K562 (cell line): ENCODE measurements at regions not wholly inside any gene's neighbourhood (a gene's known extent, or its start where the extent isn't known, plus 50 kb on each side); places are given as distances from the start of the nearest gene placed in this dataset.

Source experiments
- ATAC-seq: fragments of 200-7000 bp; cut with Tn5 transposase; 3 replicates; pipeline ENCODE4 v1.9.1; 2020; ENCODE audit warnings: moderate library complexity
- BruUV-seq: library from RNA; stranded (reverse); fragments of 400-500 nt; replicated peaks from 2 replicates; lab custom pipeline; 2021; lab: Mats Ljungman, UMichigan
- CTCF ChIA-PET: fragments of 300-600 bp; formaldehyde crosslinking; extraction: SDS; loops from one replicate; lab custom pipeline; 2021; ENCODE audit warnings: low intra/inter-chr PET ratio; lab: Yijun Ruan, JAX
- POLR2A ChIA-PET: fragments of 300-600, 350-650 bp; sonication (Branson Sonifier 250); formaldehyde crosslinking; extraction: SDS; loops from one replicate; lab custom pipeline; 2021; ENCODE audit warnings: antibody characterized with exemption, inconsistent platforms; lab: Yijun Ruan, JAX
- DNase-seq, 4 experiments: peaks; one replicate each; pipeline versions ENCODE4 v3.0.0 to v3.0.0-alpha.2; 2011 to 2018; ENCODE audit warnings: low spot score in 3 of 4, mixed read lengths in 3 of 4; ENCODE audit errors: extremely low read depth in 1 of 4
- FAIRE-seq: peaks from 2 replicates; lab custom pipeline; 2011; peaks lifted over from hg19 to GRCh38; lab: Jason Lieb, UNC
- H2AFZ ChIP-seq: 2 replicates; pipeline ENCODE4 v1.6.0; 2011; ENCODE audit warnings: low read depth, low read length, control low read depth, inconsistent platforms
- H3K27ac ChIP-seq: fragments of 200-600 bp; 3 replicates; pipeline ENCODE4 v1.8.0; 2011; ENCODE audit warnings: low read depth, mild to moderate bottlenecking, control low read depth, inconsistent platforms, low read length, moderate library complexity, mixed read lengths; ENCODE audit errors: extremely low read depth
- H3K27me3 ChIP-seq, 2 experiments: fragments of 300-600 bp in 1 of 2; 2 replicates in 1 of 2; 3 replicates in 1 of 2; pipeline versions ENCODE4 v1.6.0 to v1.8.0; 2011; ENCODE audit warnings: inconsistent platforms in 2 of 2, low read length in 2 of 2, mild to moderate bottlenecking in 1 of 2, mixed read lengths in 1 of 2, moderate library complexity in 1 of 2; ENCODE audit not compliant: control insufficient read depth in 2 of 2, insufficient read depth in 2 of 2
- H3K36me3 ChIP-seq: fragments of 300-600 bp; 3 replicates; pipeline ENCODE4 v1.8.0; 2011; ENCODE audit warnings: mild to moderate bottlenecking, low read length, inconsistent platforms; ENCODE audit not compliant: control insufficient read depth, insufficient read depth
- H3K4me1 ChIP-seq, 2 experiments: fragments of 200-600 bp in 1 of 2; replicated peaks in 1 of 2; 2 replicates in 1 of 2; 3 replicates in 1 of 2; pipeline versions ENCODE4 v1.5.1 to v1.8.0; 2011; ENCODE audit warnings: inconsistent platforms in 2 of 2, low read length in 2 of 2, mild to moderate bottlenecking in 1 of 2, mixed read lengths in 1 of 2, moderate library complexity in 1 of 2; ENCODE audit not compliant: control insufficient read depth in 2 of 2, insufficient read depth in 2 of 2
- H3K4me2 ChIP-seq: 2 replicates; pipeline ENCODE4 v1.6.1; 2011; ENCODE audit warnings: low read length, control low read depth, inconsistent platforms, mixed read lengths; ENCODE audit not compliant: insufficient read depth
- H3K4me3 ChIP-seq: fragments of 200-600 bp; sonication (generic), shearing (Covaris generic); 2 replicates; pipeline ENCODE4 v1.5.1; 2016; ENCODE audit warnings: control low read depth, inconsistent platforms
- H3K79me2 ChIP-seq: fragments of 200-600 bp; 3 replicates; pipeline ENCODE4 v1.8.0; 2011; ENCODE audit warnings: low read length, inconsistent platforms; ENCODE audit not compliant: control insufficient read depth, insufficient read depth
- H3K9ac ChIP-seq, 2 experiments: 2 replicates each; pipeline versions ENCODE4 v1.6.0 to v1.6.1; 2011; ENCODE audit warnings: low read depth in 2 of 2, low read length in 2 of 2, control low read depth in 1 of 2, inconsistent platforms in 1 of 2, mild to moderate bottlenecking in 1 of 2, mixed read lengths in 1 of 2; ENCODE audit not compliant: insufficient read depth in 1 of 2
- H3K9me1 ChIP-seq: one replicate; pipeline ENCODE4 v1.6.0; 2011; ENCODE audit warnings: inconsistent platforms, mild to moderate bottlenecking, low read length, moderate library complexity; ENCODE audit not compliant: control insufficient read depth, insufficient read depth
- H3K9me3 ChIP-seq: replicated peaks from 2 replicates; pipeline ENCODE4 v1.5.1; 2011; ENCODE audit warnings: low read depth, low read length, inconsistent platforms; ENCODE audit not compliant: control insufficient read depth, insufficient read depth
- H4K20me1 ChIP-seq: replicated peaks from 2 replicates; pipeline ENCODE4 v1.6.1; 2011; ENCODE audit warnings: low read length, inconsistent platforms, mixed read lengths; ENCODE audit not compliant: control insufficient read depth, insufficient read depth
- ZNF165 ChIP-seq: fragments of 250-450 bp; sonication (Bioruptor Pico); IDR thresholded peaks from 2 replicates; pipeline ENCODE4 v1.4.0; 2020; ENCODE audit warnings: borderline replicate concordance
- ZNF175 ChIP-seq: fragments of 200-800 bp; sonication (Bioruptor generic); IDR thresholded peaks from 2 replicates; pipeline ENCODE4 v1.6.1; 2016; ENCODE audit warnings: low read depth, mild to moderate bottlenecking, missing genetic modification characterization, missing compliant biosample characterization
- WGBS: fragments of 100-300 bp; shearing (Covaris generic); methylation state at CpG from one replicate; pipeline ENCODE4 v1.1.6; 2016; ENCODE audit warnings: low coverage, mixed read lengths; ENCODE audit not compliant: insufficient coverage; ENCODE audit errors: missing lambda C conversion rate; 5-methylcytosine and 5-hydroxymethylcytosine counted together
- in situ Hi-C: fragments of 300-500 bp; cut with MboI; formaldehyde crosslinking; loops from 4 replicates; pipeline ENCODE4 v1.15.0; 2018; ENCODE audit warnings: inconsistent platforms, mixed read lengths
- intact Hi-C: fragments of 100-400 bp; cut with micrococcal nuclease; formaldehyde crosslinking; loops from 2 replicates; pipeline ENCODE4 v1.14.2; 2022
- TF ChIP-seq, protein P1 (sequence below): sonication (generic); formaldehyde crosslinking; IDR thresholded peaks from 2 replicates; pipeline ENCODE4 v1.8.0; 2023; ENCODE audit warnings: mild to moderate bottlenecking, missing genetic modification reagents
- TF ChIP-seq, protein P2 (sequence below), 2 experiments: fragments of 450-650 bp in 1 of 2; IDR thresholded peaks; 2 replicates each; pipeline ENCODE4 v1.6.1; 2011 to 2017; ENCODE audit warnings: low read depth in 2 of 2, antibody characterized with exemption in 1 of 2, borderline replicate concordance in 1 of 2, low read length in 1 of 2, mild to moderate bottlenecking in 1 of 2, mixed read lengths in 1 of 2; ENCODE audit not compliant: control insufficient read depth in 1 of 2
- TF ChIP-seq, protein P3 (sequence below): fragments of 450-650 bp; IDR thresholded peaks from 2 replicates; pipeline ENCODE4 v1.6.1; 2016

DNA sequence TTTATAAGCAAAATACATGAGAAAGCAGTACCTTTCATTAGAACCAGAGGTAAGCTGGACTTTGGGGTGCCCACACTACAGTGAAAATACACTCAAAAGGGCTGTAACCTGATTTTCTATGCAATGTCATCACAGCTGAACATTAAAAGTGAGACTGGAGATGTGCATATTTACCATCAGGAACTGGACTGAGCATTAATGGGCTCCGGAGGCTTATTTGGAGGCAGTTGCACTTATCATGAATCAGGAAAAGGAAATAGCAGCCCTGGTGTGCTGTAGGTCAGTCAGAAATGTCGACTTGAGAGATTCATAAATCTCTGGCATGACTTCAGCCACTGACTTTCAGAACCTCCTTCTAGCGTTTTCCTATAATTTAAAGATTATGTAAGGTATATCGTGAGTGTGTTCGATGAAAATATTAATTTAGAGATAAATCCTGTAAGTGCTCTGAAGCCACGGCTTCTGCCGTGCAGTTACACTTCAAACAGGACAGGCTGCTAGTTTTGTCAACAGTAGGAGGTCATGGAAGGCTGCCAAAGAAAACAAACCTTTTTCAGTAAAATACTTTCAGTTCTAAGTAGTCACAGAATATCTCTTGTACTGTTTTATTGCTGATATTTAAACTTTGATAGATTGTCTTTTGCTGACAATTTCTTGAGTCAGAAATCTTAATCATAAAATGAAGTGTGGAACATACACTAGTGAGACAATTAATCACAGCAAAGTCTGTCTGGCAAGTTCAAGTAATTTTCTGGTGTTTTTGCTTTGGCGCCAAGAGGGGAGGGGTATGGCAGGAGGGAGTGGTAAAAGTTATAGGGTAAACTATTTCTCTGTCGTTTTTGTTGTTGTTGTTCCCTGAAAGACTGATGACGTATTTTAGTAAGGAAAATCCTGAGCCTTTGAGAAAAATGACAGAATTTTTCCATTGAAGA lies 939.7 kb downstream of the NR2F1-AS1 start (continued):
- TF ChIP-seq, protein P1, sequence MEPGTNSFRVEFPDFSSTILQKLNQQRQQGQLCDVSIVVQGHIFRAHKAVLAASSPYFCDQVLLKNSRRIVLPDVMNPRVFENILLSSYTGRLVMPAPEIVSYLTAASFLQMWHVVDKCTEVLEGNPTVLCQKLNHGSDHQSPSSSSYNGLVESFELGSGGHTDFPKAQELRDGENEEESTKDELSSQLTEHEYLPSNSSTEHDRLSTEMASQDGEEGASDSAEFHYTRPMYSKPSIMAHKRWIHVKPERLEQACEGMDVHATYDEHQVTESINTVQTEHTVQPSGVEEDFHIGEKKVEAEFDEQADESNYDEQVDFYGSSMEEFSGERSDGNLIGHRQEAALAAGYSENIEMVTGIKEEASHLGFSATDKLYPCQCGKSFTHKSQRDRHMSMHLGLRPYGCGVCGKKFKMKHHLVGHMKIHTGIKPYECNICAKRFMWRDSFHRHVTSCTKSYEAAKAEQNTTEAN (CRISPR knock-in tag), result no peak
- no peak for TF ChIP-seq ZNF175
- TF ChIP-seq, protein P2, sequence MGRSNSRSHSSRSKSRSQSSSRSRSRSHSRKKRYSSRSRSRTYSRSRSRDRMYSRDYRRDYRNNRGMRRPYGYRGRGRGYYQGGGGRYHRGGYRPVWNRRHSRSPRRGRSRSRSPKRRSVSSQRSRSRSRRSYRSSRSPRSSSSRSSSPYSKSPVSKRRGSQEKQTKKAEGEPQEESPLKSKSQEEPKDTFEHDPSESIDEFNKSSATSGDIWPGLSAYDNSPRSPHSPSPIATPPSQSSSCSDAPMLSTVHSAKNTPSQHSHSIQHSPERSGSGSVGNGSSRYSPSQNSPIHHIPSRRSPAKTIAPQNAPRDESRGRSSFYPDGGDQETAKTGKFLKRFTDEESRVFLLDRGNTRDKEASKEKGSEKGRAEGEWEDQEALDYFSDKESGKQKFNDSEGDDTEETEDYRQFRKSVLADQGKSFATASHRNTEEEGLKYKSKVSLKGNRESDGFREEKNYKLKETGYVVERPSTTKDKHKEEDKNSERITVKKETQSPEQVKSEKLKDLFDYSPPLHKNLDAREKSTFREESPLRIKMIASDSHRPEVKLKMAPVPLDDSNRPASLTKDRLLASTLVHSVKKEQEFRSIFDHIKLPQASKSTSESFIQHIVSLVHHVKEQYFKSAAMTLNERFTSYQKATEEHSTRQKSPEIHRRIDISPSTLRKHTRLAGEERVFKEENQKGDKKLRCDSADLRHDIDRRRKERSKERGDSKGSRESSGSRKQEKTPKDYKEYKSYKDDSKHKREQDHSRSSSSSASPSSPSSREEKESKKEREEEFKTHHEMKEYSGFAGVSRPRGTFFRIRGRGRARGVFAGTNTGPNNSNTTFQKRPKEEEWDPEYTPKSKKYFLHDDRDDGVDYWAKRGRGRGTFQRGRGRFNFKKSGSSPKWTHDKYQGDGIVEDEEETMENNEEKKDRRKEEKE (IDR thresholded peaks at IDR 0.05; ENCODE audit: borderline replicate concordance in 1 of 2, control insufficient read depth in 1 of 2, low read depth in 2 of 2, low read length in 1 of 2), result no peak

DNA sequence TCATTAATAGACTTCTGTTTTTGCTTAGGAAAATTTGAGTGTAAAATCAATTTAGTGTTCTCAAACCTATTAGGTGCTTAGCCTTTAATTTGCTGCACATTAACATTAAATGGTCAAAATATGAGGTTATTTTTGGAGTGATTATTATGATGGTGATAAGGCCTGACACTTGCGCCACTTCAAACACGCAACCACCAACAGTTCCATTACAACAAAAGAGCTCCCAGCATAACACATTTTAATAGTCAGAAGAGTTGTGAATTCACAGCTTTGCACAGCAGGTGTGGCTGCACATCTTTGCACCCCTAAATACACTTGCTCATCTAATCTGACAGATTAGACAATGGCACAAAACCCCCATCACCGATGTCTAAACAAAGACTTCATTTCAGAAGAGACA lies 940.7 kb downstream of the NR2F1-AS1 start:
- ATAC-seq (no peak), DNase-seq (no peak), FAIRE-seq (no peak)
- ChIA-PET CTCF (no interaction called here), POLR2A (no interaction called here)
- Histone ChIP-seq H3K4me1 (no peaks in the 10 kb centered on the region), H3K4me3 (no peak overlapping the region), H3K9ac (no peak overlapping the region), H3K4me2 (no peak overlapping the region), H3K36me3 (no peaks in the 10 kb centered on the region), H3K9me3 (no peaks in the 10 kb centered on the region), H2AFZ (no peak overlapping the region), H3K27ac (no peak overlapping the region), H3K9me1 (no peaks in the 10 kb centered on the region), H3K27me3 (no peaks in the 10 kb centered on the region), H3K79me2 (no peaks in the 10 kb centered on the region), H4K20me1 (no peaks in the 10 kb centered on the region)
- BruUV-seq, result no TSS peak
- WGBS, result 0% methylated on average over 3 of the region's 3 CpGs
- in situ Hi-C loops, result no loop called here
- TF ChIP-seq, protein P3, sequence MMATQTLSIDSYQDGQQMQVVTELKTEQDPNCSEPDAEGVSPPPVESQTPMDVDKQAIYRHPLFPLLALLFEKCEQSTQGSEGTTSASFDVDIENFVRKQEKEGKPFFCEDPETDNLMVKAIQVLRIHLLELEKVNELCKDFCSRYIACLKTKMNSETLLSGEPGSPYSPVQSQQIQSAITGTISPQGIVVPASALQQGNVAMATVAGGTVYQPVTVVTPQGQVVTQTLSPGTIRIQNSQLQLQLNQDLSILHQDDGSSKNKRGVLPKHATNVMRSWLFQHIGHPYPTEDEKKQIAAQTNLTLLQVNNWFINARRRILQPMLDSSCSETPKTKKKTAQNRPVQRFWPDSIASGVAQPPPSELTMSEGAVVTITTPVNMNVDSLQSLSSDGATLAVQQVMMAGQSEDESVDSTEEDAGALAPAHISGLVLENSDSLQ, result no peak
- no peak for TF ChIP-seq ZNF165
- intact Hi-C loops, result no loop called here
